ENCODE measurements at regions not wholly inside any gene's neighbourhood (a gene's known extent, or its start where the extent isn't known, plus 50 kb on each side); places are given as distances from the start of the nearest gene placed in this dataset.

- H3K4me1 Mint-ChIP-seq: no peaks in the 10 kb centered on the region; the same call in 2 of the 3 replicates
- H3K27ac Mint-ChIP-seq: no peak overlapping the region
- Histone ChIP-seq H3K27me3 (ENCODE audit: insufficient read depth) (no peaks in the 10 kb centered on the region), H3K36me3 (ENCODE audit: insufficient read depth) (no peaks in the 10 kb centered on the region), H3F3A (replicated peaks; ENCODE audit: low read depth) (no peaks in the 10 kb centered on the region), H3K4me2 (no peak overlapping the region), H3K9me2 (ENCODE audit: insufficient read depth) (0 out of 2 replicates have a peak, but pooled peaks cover 3% of the 10 kb centered on the region), H3K79me2 (replicated peaks; ENCODE audit: insufficient read depth) (no peaks in the 10 kb centered on the region), H4K20me1 (replicated peaks; ENCODE audit: insufficient read depth) (no peaks in the 10 kb centered on the region), H3K4me1 (ENCODE audit: insufficient read depth) (no peaks in the 10 kb centered on the region), H3K27ac (ENCODE audit: low read depth) (no peak overlapping the region), H3K4me3 (no peak overlapping the region), H2AFZ (peak overlapping the region; percentile 19; the same call in 1 of the 2 replicates)
- H3K36me3 Mint-ChIP-seq (ENCODE audit: low read depth): no peaks in the 10 kb centered on the region
- TF ChIP-seq, protein P1, sequence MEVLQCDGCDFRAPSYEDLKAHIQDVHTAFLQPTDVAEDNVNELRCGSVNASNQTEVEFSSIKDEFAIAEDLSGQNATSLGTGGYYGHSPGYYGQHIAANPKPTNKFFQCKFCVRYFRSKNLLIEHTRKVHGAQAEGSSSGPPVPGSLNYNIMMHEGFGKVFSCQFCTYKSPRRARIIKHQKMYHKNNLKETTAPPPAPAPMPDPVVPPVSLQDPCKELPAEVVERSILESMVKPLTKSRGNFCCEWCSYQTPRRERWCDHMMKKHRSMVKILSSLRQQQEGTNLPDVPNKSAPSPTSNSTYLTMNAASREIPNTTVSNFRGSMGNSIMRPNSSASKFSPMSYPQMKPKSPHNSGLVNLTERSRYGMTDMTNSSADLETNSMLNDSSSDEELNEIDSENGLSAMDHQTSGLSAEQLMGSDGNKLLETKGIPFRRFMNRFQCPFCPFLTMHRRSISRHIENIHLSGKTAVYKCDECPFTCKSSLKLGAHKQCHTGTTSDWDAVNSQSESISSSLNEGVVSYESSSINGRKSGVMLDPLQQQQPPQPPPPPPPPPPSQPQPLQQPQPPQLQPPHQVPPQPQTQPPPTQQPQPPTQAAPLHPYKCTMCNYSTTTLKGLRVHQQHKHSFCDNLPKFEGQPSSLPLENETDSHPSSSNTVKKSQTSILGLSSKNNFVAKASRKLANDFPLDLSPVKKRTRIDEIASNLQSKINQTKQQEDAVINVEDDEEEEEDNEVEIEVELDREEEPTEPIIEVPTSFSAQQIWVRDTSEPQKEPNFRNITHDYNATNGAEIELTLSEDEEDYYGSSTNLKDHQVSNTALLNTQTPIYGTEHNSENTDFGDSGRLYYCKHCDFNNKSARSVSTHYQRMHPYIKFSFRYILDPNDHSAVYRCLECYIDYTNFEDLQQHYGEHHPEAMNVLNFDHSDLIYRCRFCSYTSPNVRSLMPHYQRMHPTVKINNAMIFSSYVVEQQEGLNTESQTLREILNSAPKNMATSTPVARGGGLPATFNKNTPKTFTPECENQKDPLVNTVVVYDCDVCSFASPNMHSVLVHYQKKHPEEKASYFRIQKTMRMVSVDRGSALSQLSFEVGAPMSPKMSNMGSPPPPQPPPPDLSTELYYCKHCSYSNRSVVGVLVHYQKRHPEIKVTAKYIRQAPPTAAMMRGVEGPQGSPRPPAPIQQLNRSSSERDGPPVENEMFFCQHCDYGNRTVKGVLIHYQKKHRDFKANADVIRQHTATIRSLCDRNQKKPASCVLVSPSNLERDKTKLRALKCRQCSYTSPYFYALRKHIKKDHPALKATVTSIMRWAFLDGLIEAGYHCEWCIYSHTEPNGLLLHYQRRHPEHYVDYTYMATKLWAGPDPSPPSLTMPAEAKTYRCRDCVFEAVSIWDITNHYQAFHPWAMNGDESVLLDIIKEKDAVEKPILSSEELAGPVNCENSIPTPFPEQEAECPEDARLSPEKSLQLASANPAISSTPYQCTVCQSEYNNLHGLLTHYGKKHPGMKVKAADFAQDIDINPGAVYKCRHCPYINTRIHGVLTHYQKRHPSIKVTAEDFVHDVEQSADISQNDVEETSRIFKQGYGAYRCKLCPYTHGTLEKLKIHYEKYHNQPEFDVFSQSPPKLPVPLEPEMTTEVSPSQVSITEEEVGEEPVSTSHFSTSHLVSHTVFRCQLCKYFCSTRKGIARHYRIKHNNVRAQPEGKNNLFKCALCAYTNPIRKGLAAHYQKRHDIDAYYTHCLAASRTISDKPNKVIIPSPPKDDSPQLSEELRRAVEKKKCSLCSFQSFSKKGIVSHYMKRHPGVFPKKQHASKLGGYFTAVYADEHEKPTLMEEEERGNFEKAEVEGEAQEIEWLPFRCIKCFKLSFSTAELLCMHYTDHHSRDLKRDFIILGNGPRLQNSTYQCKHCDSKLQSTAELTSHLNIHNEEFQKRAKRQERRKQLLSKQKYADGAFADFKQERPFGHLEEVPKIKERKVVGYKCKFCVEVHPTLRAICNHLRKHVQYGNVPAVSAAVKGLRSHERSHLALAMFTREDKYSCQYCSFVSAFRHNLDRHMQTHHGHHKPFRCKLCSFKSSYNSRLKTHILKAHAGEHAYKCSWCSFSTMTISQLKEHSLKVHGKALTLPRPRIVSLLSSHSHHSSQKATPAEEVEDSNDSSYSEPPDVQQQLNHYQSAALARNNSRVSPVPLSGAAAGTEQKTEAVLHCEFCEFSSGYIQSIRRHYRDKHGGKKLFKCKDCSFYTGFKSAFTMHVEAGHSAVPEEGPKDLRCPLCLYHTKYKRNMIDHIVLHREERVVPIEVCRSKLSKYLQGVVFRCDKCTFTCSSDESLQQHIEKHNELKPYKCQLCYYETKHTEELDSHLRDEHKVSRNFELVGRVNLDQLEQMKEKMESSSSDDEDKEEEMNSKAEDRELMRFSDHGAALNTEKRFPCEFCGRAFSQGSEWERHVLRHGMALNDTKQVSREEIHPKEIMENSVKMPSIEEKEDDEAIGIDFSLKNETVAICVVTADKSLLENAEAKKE (CRISPR knock-in tag; IDR thresholded peaks at IDR 0.05): no peak
- TF ChIP-seq CREB1 (CRISPR knock-in tag; IDR thresholded peaks at IDR 0.05; ENCODE audit: low read depth) (no peak), ZNF114 (CRISPR knock-in tag; IDR thresholded peaks at IDR 0.05) (no peak), EZH2phosphoT487 (IDR thresholded peaks at IDR 0.05; ENCODE audit: unreplicated experiment) (no peak), POLR2AphosphoS5 (IDR thresholded peaks at IDR 0.05; ENCODE audit: low read depth) (no peak), STAT1 (IDR thresholded peaks at IDR 0.05; ENCODE audit: unreplicated experiment) (no peak), ETS1 (IDR thresholded peaks at IDR 0.05) (no peak), ZNF331 (CRISPR knock-in tag; IDR thresholded peaks at IDR 0.05; ENCODE audit: low read depth) (no peak), NANOG (IDR thresholded peaks at IDR 0.05; ENCODE audit: borderline replicate concordance) (no peak), EZH2 (IDR thresholded peaks at IDR 0.05; ENCODE audit: low read depth, unreplicated experiment) (no peak), JUNB (IDR thresholded peaks at IDR 0.05; ENCODE audit: unreplicated experiment) (no peak), REST (IDR thresholded peaks at IDR 0.05; ENCODE audit: unreplicated experiment) (no peak)
- TF ChIP-seq, protein P2, sequence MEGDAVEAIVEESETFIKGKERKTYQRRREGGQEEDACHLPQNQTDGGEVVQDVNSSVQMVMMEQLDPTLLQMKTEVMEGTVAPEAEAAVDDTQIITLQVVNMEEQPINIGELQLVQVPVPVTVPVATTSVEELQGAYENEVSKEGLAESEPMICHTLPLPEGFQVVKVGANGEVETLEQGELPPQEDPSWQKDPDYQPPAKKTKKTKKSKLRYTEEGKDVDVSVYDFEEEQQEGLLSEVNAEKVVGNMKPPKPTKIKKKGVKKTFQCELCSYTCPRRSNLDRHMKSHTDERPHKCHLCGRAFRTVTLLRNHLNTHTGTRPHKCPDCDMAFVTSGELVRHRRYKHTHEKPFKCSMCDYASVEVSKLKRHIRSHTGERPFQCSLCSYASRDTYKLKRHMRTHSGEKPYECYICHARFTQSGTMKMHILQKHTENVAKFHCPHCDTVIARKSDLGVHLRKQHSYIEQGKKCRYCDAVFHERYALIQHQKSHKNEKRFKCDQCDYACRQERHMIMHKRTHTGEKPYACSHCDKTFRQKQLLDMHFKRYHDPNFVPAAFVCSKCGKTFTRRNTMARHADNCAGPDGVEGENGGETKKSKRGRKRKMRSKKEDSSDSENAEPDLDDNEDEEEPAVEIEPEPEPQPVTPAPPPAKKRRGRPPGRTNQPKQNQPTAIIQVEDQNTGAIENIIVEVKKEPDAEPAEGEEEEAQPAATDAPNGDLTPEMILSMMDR (conservative IDR thresholded peaks at IDR 0.05; ENCODE audit: low read depth in 2 of 2): no peak
- H3K9me3 Mint-ChIP-seq: no peaks in the 10 kb centered on the region; the same call in 2 of the 3 replicates
- H3K27me3 Mint-ChIP-seq (ENCODE audit: insufficient read depth, low read depth, poor library complexity): no peaks in the 10 kb centered on the region
- DNase-seq (ENCODE audit: low spot score) (peak; percentile 44), ATAC-seq (peak; percentile 61)
- H3K4me3 Mint-ChIP-seq: no peak overlapping the region
These were observed 331.2 kb upstream of the LRATD1 start for GRCh38 chr2:14301331-14301730.
